ENCODE measurements at regions not wholly inside any gene's neighbourhood (a gene's known extent, or its start where the extent isn't known, plus 50 kb on each side); places are given as distances from the start of the nearest gene placed in this dataset.

DNA sequence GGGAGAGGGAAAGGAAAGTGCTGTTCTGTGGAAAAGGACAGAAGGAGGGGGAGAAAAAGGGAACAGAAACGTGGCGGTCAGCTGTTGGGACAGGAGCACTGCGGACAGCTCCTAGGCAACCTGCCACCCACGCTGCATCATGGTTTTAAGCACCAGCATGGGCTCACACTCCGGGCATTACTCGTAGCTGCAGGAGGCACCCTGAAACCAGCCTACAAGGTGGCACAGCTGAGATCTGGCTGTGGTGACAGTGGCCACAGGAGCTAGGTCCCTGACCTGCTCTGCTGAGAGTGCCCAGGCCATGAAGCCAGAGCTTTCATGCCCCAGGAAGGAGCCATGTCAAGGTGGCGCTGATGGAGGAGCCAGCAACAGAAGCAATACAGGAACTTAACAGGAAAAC, 161.4 kb upstream of the ST8SIA2 start:
- Histone ChIP-seq H3K79me1 (replicated peaks; ENCODE audit: low read length, poor library complexity, severe bottlenecking) (no peaks in the 10 kb centered on the region), H3K9me3 (ENCODE audit: control insufficient read depth, low read length) (peaks cover 9% of the 10 kb centered on the region)
- 70% methylated on average over 7 of the region's 7 CpGs for WGBS

DNA sequence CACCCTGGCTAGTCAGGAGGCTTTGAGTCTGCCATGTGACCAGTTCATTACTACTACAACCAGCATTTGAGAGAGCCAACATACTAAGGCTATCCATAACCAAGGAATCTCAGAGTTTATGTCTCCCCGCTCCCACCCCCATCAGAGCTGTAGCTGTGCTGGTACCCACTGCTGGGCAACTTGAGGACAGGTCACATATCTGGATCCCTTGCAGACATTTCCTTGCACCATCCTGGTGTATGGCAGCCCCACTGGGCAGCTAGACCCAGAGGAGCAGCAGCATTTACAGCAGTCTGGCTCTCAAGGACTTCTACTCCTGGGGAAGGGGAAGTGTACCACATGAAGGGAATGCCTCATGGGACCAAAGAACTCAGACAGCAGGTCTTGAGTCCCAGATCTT, 160.8 kb upstream of the ST8SIA2 start:
- Histone ChIP-seq H4K91ac (ENCODE audit: low read length) (no peak overlapping the region), H3K27ac (ENCODE audit: low read length, poor library complexity, severe bottlenecking) (no peak overlapping the region), H3K23ac (ENCODE audit: low read length in 2 of 2) (no peak overlapping the region), H3K14ac (ENCODE audit: low read length in 2 of 2) (no peak overlapping the region), H2AFZ (ENCODE audit: low read depth, low read length) (no peak overlapping the region), H2BK120ac (ENCODE audit: low read depth, low read length) (no peak overlapping the region), H3K18ac (ENCODE audit: low read depth in 1 of 2, low read length in 2 of 2) (no peak overlapping the region), H2BK5ac (ENCODE audit: low read depth, low read length, poor library complexity, severe bottlenecking) (no peak overlapping the region), H3K9me3 (ENCODE audit: control insufficient read depth, low read length) (peaks cover 9% of the 10 kb centered on the region), H2BK12ac (ENCODE audit: low read length in 2 of 2) (no peak overlapping the region), H3K27me3 (ENCODE audit: control insufficient read depth in 1 of 2, insufficient read depth in 1 of 2, low read length in 2 of 2) (no peaks in the 10 kb centered on the region), H3K79me1 (replicated peaks; ENCODE audit: low read length, poor library complexity, severe bottlenecking) (no peaks in the 10 kb centered on the region), H2AK5ac (ENCODE audit: low read length, severe bottlenecking) (no peak overlapping the region), H3K4me3 (ENCODE audit: insufficient read depth in 1 of 2, low read depth in 1 of 2, low read length in 2 of 2) (no peak overlapping the region), H3K36me3 (ENCODE audit: control insufficient read depth in 1 of 2, insufficient read depth in 2 of 2, low read depth in 1 of 2, low read length in 2 of 2) (no peaks in the 10 kb centered on the region), H3K4me2 (ENCODE audit: low read length, poor library complexity, severe bottlenecking) (no peak overlapping the region), H2BK15ac (ENCODE audit: low read depth, poor library complexity, severe bottlenecking) (no peak overlapping the region), H4K8ac (ENCODE audit: low read length) (no peak overlapping the region), H3K4me1 (ENCODE audit: control insufficient read depth, insufficient read depth, low read depth, low read length) (no peaks in the 10 kb centered on the region), H3K4ac (ENCODE audit: low read depth in 1 of 2, low read length in 2 of 2) (no peak overlapping the region), H3K9ac (ENCODE audit: low read length) (no peak overlapping the region)
- 93% methylated on average over 1 of the region's 1 CpG for WGBS
- no peak for DNase-seq

More for the DNA sequence above, 161.4 kb upstream of the ST8SIA2 start:
- Histone ChIP-seq H3K14ac (ENCODE audit: low read length in 2 of 2) (no peak overlapping the region), H3K23ac (ENCODE audit: low read length in 2 of 2) (no peak overlapping the region), H3K36me3 (ENCODE audit: control insufficient read depth in 1 of 2, insufficient read depth in 2 of 2, low read depth in 1 of 2, low read length in 2 of 2) (no peaks in the 10 kb centered on the region), H4K91ac (ENCODE audit: low read length) (no peak overlapping the region), H2AFZ (ENCODE audit: low read depth, low read length) (no peak overlapping the region), H2AK5ac (ENCODE audit: low read length, severe bottlenecking) (no peak overlapping the region), H3K18ac (ENCODE audit: low read depth in 1 of 2, low read length in 2 of 2) (no peak overlapping the region), H3K4ac (ENCODE audit: low read depth in 1 of 2, low read length in 2 of 2) (no peak overlapping the region), H3K4me2 (ENCODE audit: low read length, poor library complexity, severe bottlenecking) (no peak overlapping the region), H2BK5ac (ENCODE audit: low read depth, low read length, poor library complexity, severe bottlenecking) (no peak overlapping the region), H3K27me3 (ENCODE audit: control insufficient read depth in 1 of 2, insufficient read depth in 1 of 2, low read length in 2 of 2) (peaks cover 0 to 2% of the 10 kb centered on the region in 2 experiments), H3K9ac (ENCODE audit: low read length) (no peak overlapping the region), H3K4me3 (ENCODE audit: insufficient read depth in 1 of 2, low read depth in 1 of 2, low read length in 2 of 2) (no peak overlapping the region), H4K8ac (ENCODE audit: low read length) (no peak overlapping the region), H3K27ac (ENCODE audit: low read length, poor library complexity, severe bottlenecking) (no peak overlapping the region), H2BK120ac (ENCODE audit: low read depth, low read length) (no peak overlapping the region), H2BK15ac (ENCODE audit: low read depth, poor library complexity, severe bottlenecking) (no peak overlapping the region), H3K4me1 (ENCODE audit: control insufficient read depth, insufficient read depth, low read depth, low read length) (no peaks in the 10 kb centered on the region), H2BK12ac (ENCODE audit: low read length in 2 of 2) (no peak overlapping the region)
- DNase-seq = no peak

- Histone ChIP-seq H2BK15ac (ENCODE audit: low read depth, poor library complexity, severe bottlenecking) (no peak overlapping the region), H3K4me1 (ENCODE audit: control insufficient read depth, insufficient read depth, low read depth, low read length) (no peaks in the 10 kb centered on the region), H2AK5ac (ENCODE audit: low read length, severe bottlenecking) (no peak overlapping the region), H3K18ac (ENCODE audit: low read depth in 1 of 2, low read length in 2 of 2) (no peak overlapping the region), H4K8ac (ENCODE audit: low read length) (no peak overlapping the region), H3K4me3 (ENCODE audit: insufficient read depth in 1 of 2, low read depth in 1 of 2, low read length in 2 of 2) (no peak overlapping the region), H4K91ac (ENCODE audit: low read length) (no peak overlapping the region), H3K79me1 (replicated peaks; ENCODE audit: low read length, poor library complexity, severe bottlenecking) (no peaks in the 10 kb centered on the region), H3K9ac (ENCODE audit: low read length) (no peak overlapping the region), H3K36me3 (ENCODE audit: control insufficient read depth in 1 of 2, insufficient read depth in 2 of 2, low read depth in 1 of 2, low read length in 2 of 2) (no peaks in the 10 kb centered on the region), H3K9me3 (ENCODE audit: control insufficient read depth, low read length) (no peaks in the 10 kb centered on the region), H2BK120ac (ENCODE audit: low read depth, low read length) (no peak overlapping the region), H3K14ac (ENCODE audit: low read length in 2 of 2) (no peak overlapping the region), H2BK5ac (ENCODE audit: low read depth, low read length, poor library complexity, severe bottlenecking) (no peak overlapping the region), H3K4me2 (ENCODE audit: low read length, poor library complexity, severe bottlenecking) (no peak overlapping the region), H3K23ac (ENCODE audit: low read length in 2 of 2) (no peak overlapping the region), H3K4ac (ENCODE audit: low read depth in 1 of 2, low read length in 2 of 2) (no peak overlapping the region), H2AFZ (ENCODE audit: low read depth, low read length) (no peak overlapping the region), H3K27ac (ENCODE audit: low read length, poor library complexity, severe bottlenecking) (no peak overlapping the region), H2BK12ac (ENCODE audit: low read length in 2 of 2) (no peak overlapping the region), H3K27me3 (ENCODE audit: control insufficient read depth in 1 of 2, insufficient read depth in 1 of 2, low read length in 2 of 2) (no peaks in the 10 kb centered on the region)
- 44% methylated on average over 3 of the region's 3 CpGs for WGBS
- no peak for DNase-seq
Observed at GRCh38 chr15:92243227-92243626, 150.5 kb upstream of the ST8SIA2 start.

DNA sequence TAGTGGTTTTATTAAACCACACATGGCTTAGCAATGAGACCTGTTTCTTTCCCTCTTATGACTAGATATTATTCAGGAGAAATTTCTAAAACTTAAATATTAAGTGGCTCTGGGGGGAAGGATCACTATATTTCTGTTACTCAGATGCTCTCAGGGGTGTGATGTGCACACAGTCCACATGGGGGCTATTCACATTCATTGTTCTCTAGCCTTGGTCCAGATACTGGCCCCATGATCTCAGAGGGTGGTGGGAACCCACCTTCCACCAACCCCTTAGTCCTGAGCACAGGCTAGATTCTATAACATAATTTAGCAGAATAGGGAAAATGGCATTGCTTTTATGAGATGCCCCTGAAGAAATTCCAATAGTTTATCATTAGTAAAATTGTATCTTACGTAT, 149.0 kb upstream of the ST8SIA2 start:
- 20% methylated on average over 1 of the region's 1 CpG for WGBS

More for the DNA sequence above, 149.0 kb upstream of the ST8SIA2 start:
- H2BK120ac ChIP-seq (ENCODE audit: low read depth, low read length) = no peak overlapping the region
- H3K27me3 ChIP-seq (ENCODE audit: control insufficient read depth in 1 of 2, insufficient read depth in 1 of 2, low read length in 2 of 2) = no peaks in the 10 kb centered on the region
- H4K91ac ChIP-seq (ENCODE audit: low read length) = no peak overlapping the region
- no peaks in the 10 kb centered on the region for H3K9me3 ChIP-seq (ENCODE audit: control insufficient read depth, low read length)
- H3K4me3 ChIP-seq (ENCODE audit: insufficient read depth in 1 of 2, low read depth in 1 of 2, low read length in 2 of 2) = no peak overlapping the region
- H2AK5ac ChIP-seq (ENCODE audit: low read length, severe bottlenecking) = no peak overlapping the region
- H2BK12ac ChIP-seq (ENCODE audit: low read length in 2 of 2) = no peak overlapping the region
- no peaks in the 10 kb centered on the region for H3K36me3 ChIP-seq (ENCODE audit: control insufficient read depth in 1 of 2, insufficient read depth in 2 of 2, low read depth in 1 of 2, low read length in 2 of 2)
- H3K9ac ChIP-seq (ENCODE audit: low read length) = no peak overlapping the region
- no peaks in the 10 kb centered on the region for H3K4me1 ChIP-seq (ENCODE audit: control insufficient read depth, insufficient read depth, low read depth, low read length)
- H2BK15ac ChIP-seq (ENCODE audit: low read depth, poor library complexity, severe bottlenecking) = no peak overlapping the region
- no peak overlapping the region for H3K14ac ChIP-seq (ENCODE audit: low read length in 2 of 2)
- H3K27ac ChIP-seq (ENCODE audit: low read length, poor library complexity, severe bottlenecking) = no peak overlapping the region
- no peak for DNase-seq
- no peak overlapping the region for H3K4me2 ChIP-seq (ENCODE audit: low read length, poor library complexity, severe bottlenecking)
- no peak overlapping the region for H2BK5ac ChIP-seq (ENCODE audit: low read depth, low read length, poor library complexity, severe bottlenecking)
- no peak overlapping the region for H3K4ac ChIP-seq (ENCODE audit: low read depth in 1 of 2, low read length in 2 of 2)
- no peak overlapping the region for H4K8ac ChIP-seq (ENCODE audit: low read length)
- no peak overlapping the region for H3K23ac ChIP-seq (ENCODE audit: low read length in 2 of 2)
- no peaks in the 10 kb centered on the region for H3K79me1 ChIP-seq (replicated peaks; ENCODE audit: low read length, poor library complexity, severe bottlenecking)
- no peak overlapping the region for H2AFZ ChIP-seq (ENCODE audit: low read depth, low read length)
- no peak overlapping the region for H3K18ac ChIP-seq (ENCODE audit: low read depth in 1 of 2, low read length in 2 of 2)

Data from mesenchymal stem cell (in vitro differentiated cells and primary cell).